Heart left ventricle (tissue), 16 donors: ENCODE measurements at regions not wholly inside any gene's neighbourhood (a gene's known extent, or its start where the extent isn't known, plus 50 kb on each side); places are given as distances from the start of the nearest gene placed in this dataset.

Source experiments
- ATAC-seq, 4 donors: fragments of 200-7000 bp; cut with Tn5 transposase; one replicate each; pipeline ENCODE4 v1.9.1; 2020 to 2022; ENCODE audit warnings: moderate library complexity in 4 of 4, mild to moderate bottlenecking in 3 of 4, moderate number of reproducible peaks in 1 of 4
- DNase-seq, 5 donors: peaks; one replicate each; pipeline ENCODE4 v3.0.0-alpha.2; 2020
- H3K27ac ChIP-seq, 12 donors: fragments of 200-600 bp; sonication (generic) in 4 of 12; one replicate each; pipeline versions ENCODE4 v1.5.0 to v1.8.0; 2016 to 2022; ENCODE audit warnings: mild to moderate bottlenecking in 2 of 12
- H3K27me3 ChIP-seq, 9 donors: fragments of 200-600 bp; sonication (generic) in 2 of 9; one replicate each; pipeline versions ENCODE4 v1.5.1 to v1.8.0; 2016 to 2022; ENCODE audit warnings: mild to moderate bottlenecking in 3 of 9
- H3K36me3 ChIP-seq, 9 donors: fragments of 200-600 bp; sonication (generic) in 2 of 9; one replicate each; pipeline versions ENCODE4 v1.5.0 to v1.8.0; 2018 to 2022; ENCODE audit warnings: mild to moderate bottlenecking in 2 of 9
- H3K4me1 ChIP-seq, 12 donors: fragments of 200-600 bp; sonication (generic) in 4 of 12; one replicate each; pipeline versions ENCODE4 v1.5.0 to v1.8.0; 2016 to 2022; ENCODE audit warnings: mild to moderate bottlenecking in 3 of 12
- H3K4me3 ChIP-seq, 12 donors: fragments of 200-600 bp; sonication (generic) in 4 of 12; one replicate each; pipeline versions ENCODE4 v1.5.0 to v1.8.0; 2017 to 2022; ENCODE audit warnings: mild to moderate bottlenecking in 9 of 12, moderate library complexity in 4 of 12
- H3K9me3 ChIP-seq, 12 donors: fragments of 200-600 bp; sonication (generic) in 4 of 12; one replicate each; pipeline versions ENCODE4 v1.5.0 to v1.8.0; 2016 to 2022; ENCODE audit warnings: mild to moderate bottlenecking in 1 of 12
- CTCF ChIP-seq, 12 donors: fragments of 200-600 bp; sonication (generic) in 4 of 12; IDR thresholded peaks; one replicate each; pipeline versions ENCODE4 v1.5.0 to v1.8.0; 2018 to 2022; ENCODE audit warnings: antibody characterized with exemption in 12 of 12, mild to moderate bottlenecking in 5 of 12
- POLR2A ChIP-seq, 2 donors: fragments of 450-650 bp; IDR thresholded peaks; one replicate each; pipeline ENCODE4 v1.6.1; 2017; ENCODE audit warnings: antibody characterized with exemption in 2 of 2, mild to moderate bottlenecking in 2 of 2, moderate library complexity in 2 of 2
- WGBS, 4 donors: extraction: QIAGEN DNeasy Blood & Tissue Kit in 2 of 4; methylation state at CpG; one replicate each; pipeline versions ENCODE4 v1.1.5 to v1.1.7; 2013 to 2018; 5-methylcytosine and 5-hydroxymethylcytosine counted together
- intact Hi-C, 10 donors: fragments of 100-400 bp; cut with DNase I; formaldehyde crosslinking; loops; one replicate each; pipeline versions ENCODE4 v1.11.1 to v1.14.2; 2022
- donor health status: ischemic (EF 13 %, LVEDD 7.1; RV severe dilation, severe dysfunction).
- donor health status: healthy with polysubstance abuse.
- donor health status: DM: no; HTN: yes; CAD: no.
- donor health status: DM: no; HTN: no; CAD: no.
- donor health status: ischemic (EF 25% LVEDD 6.9; RV normal size, moderate dysfunction).
- donor health status: ischemic (EF 25% LVEDD 5.7; RV mildly dilated, moderate dysfunction).
- donor health status: healthy.
- donor health status: DM: yes; HTN: yes; CAD: no.
- donor health status: ischemic (EF 35%, LVEDD 5.7; RV mildly dilated, moderate dysfunction).
- donor health status: nonischemic (EF 11% LVEDD 7.7; RV severe dilation, severe dysfunction).
- donor health status: DM: yes; HTN: yes; CAD: no.
- donor health status: PGD.
- donor health status: ischemic (EF 29% LVEDD 5.4; RV normal size, mild dysfunction).
- donor health status: nonischemic (EF 23%, LVEDD 6.1; RV moderate dilation, normal function).

DNA sequence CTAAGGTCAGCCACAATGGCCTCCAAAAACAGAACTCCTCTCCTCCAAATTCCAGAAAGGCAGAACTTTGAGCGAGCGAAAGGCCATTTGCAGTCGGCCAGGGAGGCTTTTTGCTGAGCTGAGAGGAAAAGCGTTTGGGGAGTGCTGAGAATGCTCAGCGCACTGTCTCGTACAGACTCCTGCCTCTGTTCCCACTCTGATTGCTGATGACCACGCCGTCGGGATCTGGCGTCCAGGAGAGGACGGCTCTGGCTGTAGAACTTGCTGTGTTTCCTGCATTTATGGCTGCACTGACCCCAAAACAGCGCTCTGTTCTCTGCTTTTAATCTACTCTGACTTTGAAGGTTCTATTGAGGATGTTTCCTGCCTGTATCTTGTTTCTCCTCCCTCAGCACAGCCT is 82.4 kb upstream of the WSCD2 start:
- ATAC-seq (no peak), DNase-seq (no peak)
- Histone ChIP-seq H3K4me1 (peaks cover 0 to 11% (median 4%) of the 10 kb centered on the region in 12 donors), H3K27me3 (peaks cover 0 to 32% (median 0%) of the 10 kb centered on the region in 9 donors), H3K9me3 (no peaks in the 10 kb centered on the region), H3K27ac (peak overlapping the region in 6 of 12 donors; percentile 44 to 85 (median 64)), H3K36me3 (no peaks in the 10 kb centered on the region), H3K4me3 (peak overlapping the region in 6 of 12 donors; percentile 7 to 37 (median 20))
- intact Hi-C loops: loop anchor here in 1 of 10 donors (10.0 kb wide), 1 partner anchor 382 kb away; no protein-coding TSS in a partner anchor
- no peak for TF ChIP-seq POLR2A (IDR thresholded peaks at IDR 0.05)
- no peak for TF ChIP-seq CTCF (IDR thresholded peaks at IDR 0.05)
- 53 to 59% (median 56%) methylated on average over 11 to 12 of the region's 12 CpGs for WGBS, 4 donors

GRCh38 chr12:108047071-108047550 is 82.0 kb upstream of the WSCD2 start:
- 34 to 49% (median 40%) methylated on average over 5 of the region's 5 CpGs for WGBS, 4 donors
- no peak for TF ChIP-seq POLR2A (IDR thresholded peaks at IDR 0.05)
- no peak for TF ChIP-seq CTCF (IDR thresholded peaks at IDR 0.05)
- Histone ChIP-seq H3K36me3 (no peaks in the 10 kb centered on the region), H3K9me3 (no peaks in the 10 kb centered on the region), H3K4me3 (peak overlapping the region in 6 of 12 donors; percentile 7 to 37 (median 20)), H3K27me3 (peaks cover 0 to 34% (median 0%) of the 10 kb centered on the region in 9 donors), H3K4me1 (peaks cover 0 to 11% (median 3%) of the 10 kb centered on the region in 12 donors), H3K27ac (peak overlapping the region in 6 of 12 donors; percentile 44 to 85 (median 64))
- ATAC-seq (peak in 1 of 4 donors; percentile 63), DNase-seq (no peak)
- intact Hi-C loops: loop anchor here in 1 of 10 donors (10.0 kb wide), 1 partner anchor 382 kb away; no protein-coding TSS in a partner anchor

DNA sequence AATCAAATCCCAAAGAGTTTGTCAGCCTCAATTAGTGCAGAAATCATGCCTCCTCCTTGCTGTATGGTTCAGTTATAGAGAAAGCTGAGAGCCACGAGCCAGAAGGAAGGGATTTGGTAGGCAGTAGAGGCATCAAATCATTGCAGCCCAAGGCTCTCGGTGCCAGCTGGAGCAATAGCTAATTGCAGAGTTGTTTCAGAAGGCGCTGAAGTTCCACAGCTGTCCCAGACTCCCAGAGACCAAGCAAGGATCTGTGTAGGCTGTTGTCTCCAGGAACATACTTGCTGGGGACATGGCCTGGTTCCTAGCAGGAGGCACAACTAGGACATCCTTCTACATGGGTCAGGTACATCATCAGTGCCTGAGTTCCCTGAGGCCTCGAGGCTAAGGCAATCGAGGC is 80.4 kb upstream of the WSCD2 start:
- no peaks in the 10 kb centered on the region for H3K36me3 ChIP-seq
- H3K27me3 ChIP-seq: peaks cover 0 to 43% (median 7%) of the 10 kb centered on the region in 9 donors
- no peak overlapping the region for H3K4me3 ChIP-seq
- no peaks in the 10 kb centered on the region for H3K9me3 ChIP-seq
- DNase-seq (no peak), ATAC-seq (no peak)
- intact Hi-C loops: loop anchor here in 1 of 10 donors (10.0 kb wide), 1 partner anchor 384 kb away; no protein-coding TSS in a partner anchor
- WGBS, 4 donors: 67 to 79% (median 71%) methylated on average over 5 of the region's 5 CpGs
- TF ChIP-seq CTCF (IDR thresholded peaks at IDR 0.05) (no peak), POLR2A (IDR thresholded peaks at IDR 0.05) (no peak)
- H3K27ac ChIP-seq: no peak overlapping the region
- H3K4me1 ChIP-seq: peaks cover 0 to 11% (median 3%) of the 10 kb centered on the region in 12 donors

DNA sequence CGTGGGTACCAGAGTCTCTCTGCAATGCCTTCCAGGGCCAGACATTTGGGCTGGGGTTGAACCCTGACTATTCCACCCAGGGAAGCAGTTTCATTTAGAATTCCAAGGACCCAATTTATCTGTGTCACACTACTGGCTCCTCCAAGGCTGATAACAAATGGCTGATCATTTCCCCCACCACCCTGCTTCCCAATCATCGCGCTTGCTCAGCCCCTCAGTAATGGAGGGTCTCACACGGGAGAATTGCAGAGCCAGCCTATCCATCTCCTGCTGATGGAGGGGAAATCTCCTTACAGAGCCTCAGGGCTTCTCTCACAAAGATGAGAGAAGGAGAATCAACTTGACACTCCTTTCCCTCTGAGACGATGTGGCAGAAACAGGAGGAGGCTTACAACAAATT is 78.4 kb upstream of the WSCD2 start:
- ATAC-seq (no peak), DNase-seq (no peak)
- intact Hi-C loops: no loop called here
- H3K27ac ChIP-seq: no peak overlapping the region
- peaks cover 0 to 11% (median 3%) of the 10 kb centered on the region in 12 donors for H3K4me1 ChIP-seq
- H3K9me3 ChIP-seq: no peaks in the 10 kb centered on the region
- peaks cover 0 to 49% (median 7%) of the 10 kb centered on the region in 9 donors for H3K27me3 ChIP-seq
- H3K36me3 ChIP-seq: no peaks in the 10 kb centered on the region
- no peak overlapping the region for H3K4me3 ChIP-seq
- 21 to 35% (median 31%) methylated on average over 5 of the region's 5 CpGs for WGBS, 4 donors
- TF ChIP-seq POLR2A (IDR thresholded peaks at IDR 0.05) (no peak), CTCF (IDR thresholded peaks at IDR 0.05) (no peak)
